GM18499 (cell line): ENCODE measurements at regions not wholly inside any gene's neighbourhood (a gene's known extent, or its start where the extent isn't known, plus 50 kb on each side); places are given as distances from the start of the nearest gene placed in this dataset.

Source experiments
- ATAC-seq: cut with Tn5 transposase; IDR thresholded peaks from one replicate; pipeline ENCODE4 v1.9.1; 2021; ENCODE audit warnings: moderate number of reproducible peaks; ENCODE audit not compliant: insufficient read depth, unreplicated experiment

GRCh38 chr18:2478662-2479061 is 92.6 kb downstream of the METTL4 start:
- ATAC-seq = no peak

- ATAC-seq = no peak
These were observed 90.8 kb downstream of the METTL4 start for GRCh38 chr18:2480536-2480935.

GRCh38 chr18:2482706-2483475 is 88.4 kb downstream of the METTL4 start:
- ATAC-seq = no peak

GRCh38 chr18:2485983-2486382 is 85.3 kb downstream of the METTL4 start:
- no peak for ATAC-seq

- no peak for ATAC-seq
These were observed 84.9 kb downstream of the METTL4 start for GRCh38 chr18:2486426-2486825.
